ENCODE measurements at regions not wholly inside any gene's neighbourhood (a gene's known extent, or its start where the extent isn't known, plus 50 kb on each side); places are given as distances from the start of the nearest gene placed in this dataset.
A peak's percentile ranks its signal among the peaks of the same experiment; 100 is the strongest.

- no peak for DNase-seq
- Mint-ChIP-seq H3K36me3 (ENCODE audit: low read depth) (peaks cover 53% of the 10 kb centered on the region), H3K9me3 (peaks cover 30% of the 10 kb centered on the region), H3K27ac (no peak overlapping the region), H3K27me3 (ENCODE audit: low read depth, poor library complexity) (no peaks in the 10 kb centered on the region), H3K4me1 (peaks cover 20% of the 10 kb centered on the region), H3K4me3 (no peak overlapping the region)
- TF ChIP-seq CTCF (IDR thresholded peaks at IDR 0.05) = no peak
Measured at GRCh38 chr14:71382315-71382714, 475.1 kb downstream of the PCNX1 start.

GRCh38 chr14:71383510-71383909 is 476.3 kb downstream of the PCNX1 start:
- Mint-ChIP-seq H3K27ac (peak overlapping the region; percentile 83), H3K27me3 (ENCODE audit: low read depth, poor library complexity) (no peaks in the 10 kb centered on the region), H3K4me3 (no peak overlapping the region)

GRCh38 chr14:71384007-71384845 is 477.0 kb downstream of the PCNX1 start:
- no peak for DNase-seq
- Mint-ChIP-seq H3K9me3 (peaks cover 11% of the 10 kb centered on the region), H3K36me3 (ENCODE audit: low read depth) (peaks cover 34% of the 10 kb centered on the region), H3K4me1 (peaks cover 20% of the 10 kb centered on the region), H3K27me3 (ENCODE audit: low read depth, poor library complexity) (no peaks in the 10 kb centered on the region), H3K4me3 (no peak overlapping the region), H3K27ac (peak overlapping the region; percentile 83)
- no peak for TF ChIP-seq CTCF (IDR thresholded peaks at IDR 0.05)

More at GRCh38 chr14:71383510-71383909, 476.3 kb downstream of the PCNX1 start:
- no peak for TF ChIP-seq CTCF (IDR thresholded peaks at IDR 0.05)
- H3K36me3 Mint-ChIP-seq (ENCODE audit: low read depth) = peaks cover 41% of the 10 kb centered on the region
- peaks cover 20% of the 10 kb centered on the region for H3K4me1 Mint-ChIP-seq
- H3K9me3 Mint-ChIP-seq = peaks cover 18% of the 10 kb centered on the region
- DNase-seq = no peak

GRCh38 chr14:71387753-71388152 is 480.5 kb downstream of the PCNX1 start:
- no peak for TF ChIP-seq CTCF (IDR thresholded peaks at IDR 0.05)
- no peak overlapping the region for H3K27ac Mint-ChIP-seq
- peaks cover 26% of the 10 kb centered on the region for H3K36me3 Mint-ChIP-seq (ENCODE audit: low read depth)
- no peak overlapping the region for H3K4me3 Mint-ChIP-seq
- DNase-seq = no peak
- H3K27me3 Mint-ChIP-seq (ENCODE audit: low read depth, poor library complexity) = no peaks in the 10 kb centered on the region
- H3K9me3 Mint-ChIP-seq = peaks cover 6% of the 10 kb centered on the region
- H3K4me1 Mint-ChIP-seq = peaks cover 20% of the 10 kb centered on the region

GRCh38 chr14:71388336-71388735 is 481.1 kb downstream of the PCNX1 start:
- DNase-seq = no peak
- H3K27ac Mint-ChIP-seq = no peak overlapping the region
- no peaks in the 10 kb centered on the region for H3K27me3 Mint-ChIP-seq (ENCODE audit: low read depth, poor library complexity)
- H3K4me3 Mint-ChIP-seq = no peak overlapping the region
- H3K4me1 Mint-ChIP-seq = peaks cover 19% of the 10 kb centered on the region
- peaks cover 6% of the 10 kb centered on the region for H3K9me3 Mint-ChIP-seq
- peaks cover 26% of the 10 kb centered on the region for H3K36me3 Mint-ChIP-seq (ENCODE audit: low read depth)
- TF ChIP-seq CTCF (IDR thresholded peaks at IDR 0.05) = no peak

GRCh38 chr14:71388862-71389261 is 481.6 kb downstream of the PCNX1 start:
- H3K9me3 Mint-ChIP-seq = peaks cover 6% of the 10 kb centered on the region
- H3K27ac Mint-ChIP-seq = no peak overlapping the region
- no peak for DNase-seq
- peaks cover 14% of the 10 kb centered on the region for H3K4me1 Mint-ChIP-seq
- no peak for TF ChIP-seq CTCF (IDR thresholded peaks at IDR 0.05)
- H3K27me3 Mint-ChIP-seq (ENCODE audit: low read depth, poor library complexity) = no peaks in the 10 kb centered on the region
- no peak overlapping the region for H3K4me3 Mint-ChIP-seq
- peaks cover 26% of the 10 kb centered on the region for H3K36me3 Mint-ChIP-seq (ENCODE audit: low read depth)
